GM12878 (cell line): ENCODE measurements at regions not wholly inside any gene's neighbourhood (a gene's known extent, or its start where the extent isn't known, plus 50 kb on each side); places are given as distances from the start of the nearest gene placed in this dataset.
"Not testable (repeated sequence)": the region's sequence is repeated elsewhere in the genome, so short reads cannot be mapped to it uniquely, and the experiment has no call there.

Experiments used
- ATAC-seq: fragments of 200-7000 bp; cut with Tn5 transposase; 3 replicates; pipeline ENCODE4 v1.9.1; 2020; ENCODE audit warnings: mild to moderate bottlenecking, moderate library complexity
- BruUV-seq: library from RNA; stranded (reverse); fragments of 400-500 nt; replicated peaks from 2 replicates; lab custom pipeline; 2021; lab: Mats Ljungman, UMichigan
- CTCF ChIA-PET: fragments of 300-600 bp; sonication (Branson Sonifier 250); formaldehyde crosslinking; extraction: SDS; loops from one replicate; lab custom pipeline; 2021; ENCODE audit warnings: inconsistent platforms; lab: Yijun Ruan, JAX
- POLR2A ChIA-PET: fragments of 350-600 bp; formaldehyde crosslinking; extraction: SDS; loops from one replicate; lab custom pipeline; 2021; ENCODE audit warnings: inconsistent platforms; lab: Charles Lee
- RAD21 ChIA-PET: fragments of 300-600 bp; sonication (Branson Sonifier 250); formaldehyde crosslinking; loops from one replicate; lab custom pipeline; 2023; ENCODE audit warnings: antibody characterized with exemption; ENCODE audit not compliant: unreplicated experiment; lab: Charles Lee
- SMC1A ChIA-PET: fragments of 300-600 bp; sonication (Branson Sonifier 250); formaldehyde crosslinking; loops from one replicate; lab custom pipeline; 2023; ENCODE audit not compliant: unreplicated experiment, uncharacterized antibody; lab: Charles Lee
- DNase-seq: peaks from one replicate; pipeline ENCODE4 v3.0.0-alpha.2; 2011; ENCODE audit warnings: low read depth, low spot score
- FAIRE-seq: peaks from 3 replicates; lab custom pipeline; 2011; peaks lifted over from hg19 to GRCh38; lab: Jason Lieb, UNC
- H2AFZ ChIP-seq: 2 replicates; pipeline ENCODE4 v1.6.0; 2011; ENCODE audit warnings: low read depth, low read length, control low read depth; ENCODE audit not compliant: control insufficient read depth
- H3K27ac ChIP-seq: 2 replicates; pipeline ENCODE4 v1.5.1; 2011; ENCODE audit warnings: control low read depth; ENCODE audit not compliant: control insufficient read depth, insufficient read depth
- H3K27me3 ChIP-seq, 2 experiments: replicated peaks in 1 of 2; 2 replicates each; pipeline versions ENCODE4 v1.6.0 to v1.6.1; 2011; ENCODE audit warnings: low read length in 1 of 2; ENCODE audit not compliant: control insufficient read depth in 2 of 2, insufficient read depth in 2 of 2
- H3K36me3 ChIP-seq, 2 experiments: 2 replicates each; pipeline ENCODE4 v1.5.1; 2011; ENCODE audit warnings: low read length in 1 of 2; ENCODE audit not compliant: control insufficient read depth in 2 of 2, insufficient read depth in 2 of 2
- H3K4me1 ChIP-seq: 2 replicates; pipeline ENCODE4 v1.6.1; 2011; ENCODE audit warnings: mild to moderate bottlenecking, low read length, moderate library complexity, mixed read lengths; ENCODE audit not compliant: control insufficient read depth, insufficient read depth
- H3K4me2 ChIP-seq: 2 replicates; pipeline ENCODE4 v1.6.0; 2011; ENCODE audit warnings: control low read depth; ENCODE audit not compliant: control insufficient read depth, insufficient read depth
- H3K4me3 ChIP-seq: fragments of 200-600 bp; sonication (generic); 2 replicates; pipeline ENCODE4 v1.5.1; 2016
- H3K79me2 ChIP-seq: 2 replicates; pipeline ENCODE4 v1.6.0; 2011; ENCODE audit warnings: low read length; ENCODE audit not compliant: control insufficient read depth, insufficient read depth
- H3K9ac ChIP-seq: 2 replicates; pipeline ENCODE4 v1.8.0; 2011; ENCODE audit warnings: low read length, control low read depth, mixed read lengths; ENCODE audit not compliant: control insufficient read depth, insufficient read depth
- H3K9me3 ChIP-seq: replicated peaks from 3 replicates; pipeline ENCODE4 v1.5.1; 2011; ENCODE audit warnings: mild to moderate bottlenecking, low read length; ENCODE audit not compliant: control insufficient read depth, insufficient read depth
- H4K20me1 ChIP-seq: 2 replicates; pipeline ENCODE4 v1.6.0; 2011; ENCODE audit not compliant: control insufficient read depth, insufficient read depth
- WGBS: methylation state at CpG from one replicate; pipeline ENCODE4 v1.1.6; 2016; ENCODE audit warnings: low lambda C conversion rate; ENCODE audit not compliant: insufficient replicate concordance, insufficient coverage; ENCODE audit errors: missing lambda C conversion rate; 5-methylcytosine and 5-hydroxymethylcytosine counted together
- in situ Hi-C: fragments of 300-500 bp; cut with MboI; formaldehyde crosslinking; loops from 9 replicates; pipeline ENCODE4 v1.14.3; 2018; ENCODE audit warnings: mixed read lengths
- intact Hi-C: fragments of 100-400 bp; cut with micrococcal nuclease; formaldehyde crosslinking; loops from one replicate; pipeline ENCODE4 v1.14.2; 2022; ENCODE audit not compliant: unreplicated experiment

DNA sequence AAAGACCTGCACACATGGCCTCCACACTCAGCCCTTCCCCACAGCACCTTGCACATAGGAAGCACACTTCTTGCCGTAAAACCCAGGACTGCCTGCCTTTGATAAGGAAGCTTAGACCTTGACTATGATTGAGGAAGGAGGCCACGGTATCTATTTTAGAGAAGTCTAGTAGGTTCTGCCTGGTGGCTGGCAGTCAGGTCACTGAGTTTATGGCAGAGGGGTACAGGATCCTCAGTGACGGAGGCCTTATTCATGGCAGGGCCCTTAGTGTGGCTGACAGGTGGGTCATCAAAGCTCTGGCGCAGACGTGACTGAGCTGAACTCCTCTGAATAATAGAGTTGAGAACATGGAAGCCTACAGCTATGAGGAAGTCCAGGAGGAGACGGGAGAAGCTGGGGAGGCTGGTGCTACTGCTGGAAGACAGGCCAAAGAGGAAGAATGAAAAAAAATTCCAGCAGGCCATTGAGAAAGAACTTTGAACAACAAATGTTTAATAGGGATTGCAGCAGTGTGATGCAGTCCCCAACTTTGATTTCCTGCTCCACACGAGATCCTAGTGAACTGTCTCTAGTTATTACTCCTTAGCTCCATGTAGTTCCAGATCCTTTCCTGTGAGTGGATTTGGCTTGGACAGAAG is 142.8 kb downstream of the BCL2L11 start:
- H3K9ac ChIP-seq, H3K4me3 ChIP-seq, H3K79me2 ChIP-seq, SMC1A ChIA-PET, H2AFZ ChIP-seq, H4K20me1 ChIP-seq, H3K27ac ChIP-seq, BruUV-seq, DNase-seq, H3K4me2 ChIP-seq, ATAC-seq, RAD21 ChIA-PET, intact Hi-C loops, CTCF ChIA-PET, FAIRE-seq, in situ Hi-C loops, H3K27me3 ChIP-seq, H3K9me3 ChIP-seq, POLR2A ChIA-PET, H3K36me3 ChIP-seq, H3K4me1 ChIP-seq: not testable (repeated sequence)
- WGBS, result no CpG with 5 or more reads among the region's 7 CpGs

GRCh38 chr2:111264956-111265355 is 144.2 kb downstream of the BCL2L11 start:
- RAD21 ChIA-PET, H3K4me2 ChIP-seq, H3K79me2 ChIP-seq, H3K27me3 ChIP-seq, BruUV-seq, H3K9ac ChIP-seq, CTCF ChIA-PET, SMC1A ChIA-PET, H3K27ac ChIP-seq, H4K20me1 ChIP-seq, H3K9me3 ChIP-seq, POLR2A ChIA-PET, H3K4me1 ChIP-seq, ATAC-seq, H3K36me3 ChIP-seq, in situ Hi-C loops, intact Hi-C loops, FAIRE-seq, DNase-seq, H3K4me3 ChIP-seq, H2AFZ ChIP-seq: not testable (repeated sequence)
- WGBS, result 94% methylated on average over 9 of the region's 11 CpGs

DNA sequence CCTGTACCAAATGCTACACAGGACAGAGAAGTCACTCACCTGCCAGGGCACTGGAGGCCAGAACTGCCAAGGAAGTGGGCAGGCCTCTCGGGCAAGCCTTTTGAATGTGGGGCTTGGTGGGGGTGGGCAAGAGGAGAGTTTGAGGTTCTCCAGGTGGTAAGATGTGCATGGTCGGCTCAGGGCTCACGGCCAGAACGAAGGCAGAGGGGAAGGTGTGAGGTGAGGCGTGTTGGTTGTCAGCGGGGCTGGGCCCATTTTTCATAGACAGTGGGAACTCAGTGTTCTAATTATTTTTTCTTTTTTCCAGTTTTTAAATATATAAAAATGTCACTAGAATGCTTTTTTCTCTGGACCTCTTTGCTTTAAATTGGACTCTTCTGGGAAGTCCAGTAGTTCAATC is 145.8 kb downstream of the BCL2L11 start:
- H3K27me3 ChIP-seq, CTCF ChIA-PET, H3K4me3 ChIP-seq, H2AFZ ChIP-seq, FAIRE-seq, DNase-seq, RAD21 ChIA-PET, H3K36me3 ChIP-seq, H3K27ac ChIP-seq, BruUV-seq, H3K79me2 ChIP-seq, POLR2A ChIA-PET, H3K9ac ChIP-seq, H3K4me2 ChIP-seq, H4K20me1 ChIP-seq, SMC1A ChIA-PET, ATAC-seq, in situ Hi-C loops, H3K4me1 ChIP-seq, H3K9me3 ChIP-seq, intact Hi-C loops: not testable (repeated sequence)
- WGBS, result 82% methylated on average over 5 of the region's 6 CpGs

GRCh38 chr2:111267038-111267437 is 146.3 kb downstream of the BCL2L11 start:
- DNase-seq, H2AFZ ChIP-seq, H3K9me3 ChIP-seq, SMC1A ChIA-PET, POLR2A ChIA-PET, H3K79me2 ChIP-seq, in situ Hi-C loops, ATAC-seq, H3K4me2 ChIP-seq, H3K27me3 ChIP-seq, H3K36me3 ChIP-seq, CTCF ChIA-PET, H4K20me1 ChIP-seq, H3K9ac ChIP-seq, H3K27ac ChIP-seq, RAD21 ChIA-PET, BruUV-seq, FAIRE-seq, H3K4me3 ChIP-seq, intact Hi-C loops, H3K4me1 ChIP-seq: not testable (repeated sequence)
- 67% methylated on average over 12 of the region's 14 CpGs for WGBS
